HL-60 (cell line): ENCODE measurements at regions not wholly inside any gene's neighbourhood (a gene's known extent, or its start where the extent isn't known, plus 50 kb on each side); places are given as distances from the start of the nearest gene placed in this dataset.

Source experiments
- CTCF ChIP-seq: IDR thresholded peaks from one replicate; pipeline ENCODE4 v1.5.1; 2011; ENCODE audit warnings: low read length, control low read depth, inconsistent platforms; ENCODE audit not compliant: insufficient read depth
- SPI1 ChIP-seq: IDR thresholded peaks from 2 replicates; pipeline ENCODE4 v1.6.1; 2012; ENCODE audit warnings: low read depth, mild to moderate bottlenecking, borderline replicate concordance

- no peak for TF ChIP-seq CTCF
- no peak for TF ChIP-seq SPI1
These were observed 931.6 kb upstream of the GOT2 start for GRCh38 chr16:59665618-59666220.
